ENCODE measurements at regions not wholly inside any gene's neighbourhood (a gene's known extent, or its start where the extent isn't known, plus 50 kb on each side); places are given as distances from the start of the nearest gene placed in this dataset.

DNA sequence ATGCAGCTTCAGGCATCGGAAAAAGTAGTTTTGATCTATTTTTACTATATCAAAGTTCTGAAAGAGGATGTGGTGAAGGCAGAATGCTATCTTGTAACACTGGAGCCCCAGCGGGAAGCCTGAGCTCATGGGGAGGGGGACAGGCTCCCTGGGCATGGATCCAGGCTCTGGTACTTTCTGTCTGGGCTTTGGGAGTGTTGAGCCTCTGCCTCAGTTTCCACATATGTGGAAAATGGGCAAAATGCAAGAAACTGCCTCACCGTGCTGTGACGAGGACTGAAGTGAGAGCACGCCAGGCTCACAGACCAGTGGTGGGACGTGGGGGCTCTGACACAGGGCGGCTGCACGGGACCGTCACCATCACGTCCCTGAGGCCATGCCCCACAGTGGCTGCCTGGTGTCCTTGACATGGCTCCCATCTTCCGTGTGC is 182.9 kb upstream of the SHH start:
- Histone ChIP-seq H3K9me3 (ENCODE audit: control insufficient read depth in 1 of 2, low read length in 2 of 2) (peaks cover 0 to 3% of the 10 kb centered on the region in 2 donors), H3K36me3 (ENCODE audit: control insufficient read depth in 1 of 2, insufficient read depth in 2 of 2, low read length in 2 of 2) (no peaks in the 10 kb centered on the region), H3K27me3 (ENCODE audit: low read depth, low read length) (no peaks in the 10 kb centered on the region), H3K4me3 (ENCODE audit: low read depth in 1 of 2, low read length in 2 of 2) (no peak overlapping the region), H3K27ac (ENCODE audit: low read length) (no peak overlapping the region), H3K4me1 (ENCODE audit: control insufficient read depth in 1 of 2, insufficient read depth in 2 of 2, low read length in 2 of 2) (no peaks in the 10 kb centered on the region)

DNA sequence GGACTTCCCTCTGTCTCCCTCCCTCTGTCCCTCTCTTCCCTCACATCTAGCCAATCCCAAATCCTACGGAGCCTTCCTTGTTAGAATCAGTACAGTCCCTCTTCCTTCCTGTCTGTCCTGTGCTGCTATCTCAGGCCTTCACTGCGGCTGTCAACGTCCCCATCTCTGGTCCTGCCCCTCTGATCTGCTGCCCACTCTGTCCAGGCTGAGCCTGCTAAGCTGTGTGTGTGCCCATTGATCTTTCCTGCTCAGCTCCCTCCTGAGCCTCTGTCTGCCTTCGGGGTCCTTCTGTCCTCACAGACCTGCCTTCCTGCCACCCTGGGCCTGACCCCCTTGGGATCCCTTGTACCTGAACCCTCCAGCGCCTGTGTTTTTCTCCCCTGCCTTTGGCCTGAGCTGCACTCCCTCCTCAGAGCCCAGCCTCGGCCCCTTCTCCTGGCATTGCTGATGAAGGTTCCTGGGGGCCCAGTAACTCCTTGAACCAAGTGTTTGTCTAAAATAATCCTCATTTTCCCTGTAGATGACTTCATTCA is 182.1 kb upstream of the SHH start:
- peaks cover 0 to 7% of the 10 kb centered on the region in 2 donors for H3K9me3 ChIP-seq (ENCODE audit: control insufficient read depth in 1 of 2, low read length in 2 of 2)
- H3K36me3 ChIP-seq (ENCODE audit: control insufficient read depth in 1 of 2, insufficient read depth in 2 of 2, low read length in 2 of 2) = no peaks in the 10 kb centered on the region
- no peak overlapping the region for H3K27ac ChIP-seq (ENCODE audit: low read length)
- no peaks in the 10 kb centered on the region for H3K4me1 ChIP-seq (ENCODE audit: control insufficient read depth in 1 of 2, insufficient read depth in 2 of 2, low read length in 2 of 2)
- no peaks in the 10 kb centered on the region for H3K27me3 ChIP-seq (ENCODE audit: low read depth, low read length)
- no peak overlapping the region for H3K4me3 ChIP-seq (ENCODE audit: low read depth in 1 of 2, low read length in 2 of 2)

DNA sequence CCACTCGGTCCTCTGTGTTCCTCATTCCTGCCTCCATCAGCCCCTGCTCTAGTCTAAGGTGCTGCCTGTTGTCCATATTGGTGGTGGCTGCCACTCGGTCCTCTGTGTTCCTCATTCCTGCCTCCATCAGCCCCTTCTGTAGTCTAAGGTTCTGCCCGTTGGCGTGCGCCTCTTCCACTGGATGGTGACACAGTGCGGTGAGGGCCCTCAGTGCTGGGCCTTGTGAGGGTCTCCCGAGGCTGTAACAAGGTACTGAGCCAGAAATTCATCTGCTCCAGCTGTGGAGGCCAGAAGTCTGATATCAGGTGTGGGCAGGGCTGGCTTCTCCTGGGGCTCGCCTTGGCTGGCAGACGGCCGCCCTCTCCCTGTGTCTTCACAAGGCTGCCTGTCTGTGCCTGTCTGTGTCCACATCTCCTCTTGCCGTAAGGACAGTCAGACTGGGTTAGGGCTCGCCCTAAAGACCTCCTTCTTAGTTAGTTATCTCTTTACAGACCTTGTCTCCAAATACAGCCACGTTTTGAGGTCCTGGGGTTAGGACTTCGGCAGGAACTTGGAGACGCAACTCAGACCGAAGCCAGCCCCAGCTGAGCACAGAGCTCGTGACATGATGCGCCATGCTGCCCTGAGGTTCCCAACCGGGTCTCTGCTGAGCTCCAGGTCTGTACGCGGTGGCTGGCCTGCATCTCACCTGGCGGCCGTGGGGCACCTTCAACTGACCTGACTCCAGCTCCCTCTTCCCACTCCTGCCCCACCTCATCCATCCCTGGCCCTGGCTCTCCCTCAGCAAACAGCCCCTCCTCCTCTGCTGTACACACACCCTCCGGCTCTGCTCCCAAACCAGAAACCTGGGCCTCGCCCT is 181.4 kb upstream of the SHH start:
- Histone ChIP-seq H3K4me1 (ENCODE audit: control insufficient read depth in 1 of 2, insufficient read depth in 2 of 2, low read length in 2 of 2) (no peaks in the 10 kb centered on the region), H3K4me3 (ENCODE audit: low read depth in 1 of 2, low read length in 2 of 2) (no peak overlapping the region), H3K9me3 (ENCODE audit: control insufficient read depth in 1 of 2, low read length in 2 of 2) (peaks cover 0 to 8% of the 10 kb centered on the region in 2 donors), H3K27ac (ENCODE audit: low read length) (no peak overlapping the region), H3K27me3 (ENCODE audit: low read depth, low read length) (no peaks in the 10 kb centered on the region), H3K36me3 (ENCODE audit: control insufficient read depth in 1 of 2, insufficient read depth in 2 of 2, low read length in 2 of 2) (no peaks in the 10 kb centered on the region)

DNA sequence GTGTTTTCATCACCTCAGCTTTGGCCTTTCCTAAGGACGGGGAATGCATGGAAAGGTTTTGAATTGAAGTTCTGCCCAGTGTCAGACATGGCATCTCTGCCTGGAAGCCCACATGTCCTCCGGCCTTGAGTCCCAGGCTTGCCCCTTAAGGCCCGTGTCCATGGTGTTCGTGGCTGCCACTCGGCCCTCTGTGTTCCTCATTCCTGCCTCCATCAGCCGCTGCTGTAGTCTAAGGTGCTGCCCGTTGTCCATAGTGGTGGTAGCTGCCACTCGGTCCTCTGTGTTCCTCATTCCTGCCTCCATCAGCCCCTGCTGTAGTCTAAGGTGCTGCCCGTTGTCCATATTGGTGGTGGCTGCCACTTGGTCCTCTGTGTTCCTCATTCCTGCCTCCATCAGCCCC is 180.7 kb upstream of the SHH start:
- Histone ChIP-seq H3K9me3 (ENCODE audit: control insufficient read depth in 1 of 2, low read length in 2 of 2) (peaks cover 0 to 8% of the 10 kb centered on the region in 2 donors), H3K4me1 (ENCODE audit: control insufficient read depth in 1 of 2, insufficient read depth in 2 of 2, low read length in 2 of 2) (no peaks in the 10 kb centered on the region), H3K27me3 (ENCODE audit: low read depth, low read length) (no peaks in the 10 kb centered on the region), H3K36me3 (ENCODE audit: control insufficient read depth in 1 of 2, insufficient read depth in 2 of 2, low read length in 2 of 2) (no peaks in the 10 kb centered on the region), H3K4me3 (ENCODE audit: low read depth in 1 of 2, low read length in 2 of 2) (no peak overlapping the region), H3K27ac (ENCODE audit: low read length) (no peak overlapping the region)

DNA sequence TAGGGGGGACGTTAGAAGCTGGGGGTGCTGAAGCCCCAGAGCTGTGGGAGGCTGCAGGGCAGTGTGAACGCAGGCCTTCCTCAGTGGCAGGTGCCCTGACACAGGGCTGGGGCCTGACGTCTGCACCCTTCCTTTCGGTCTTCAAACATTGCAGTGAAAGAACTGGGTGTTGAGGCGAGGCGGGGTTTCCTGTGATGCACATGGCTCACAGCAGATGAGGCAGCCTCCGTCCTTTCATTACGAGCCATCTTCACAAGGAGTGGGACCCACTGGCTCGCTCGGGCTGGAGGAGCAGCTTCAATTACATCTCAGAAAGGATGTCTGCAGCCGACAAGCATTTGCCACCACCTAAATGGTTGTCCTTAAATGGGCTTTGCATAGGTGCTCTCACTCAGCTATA is 180.3 kb upstream of the SHH start:
- no peak overlapping the region for H3K27ac ChIP-seq (ENCODE audit: low read length)
- H3K27me3 ChIP-seq (ENCODE audit: low read depth, low read length) = no peaks in the 10 kb centered on the region
- no peak overlapping the region for H3K4me3 ChIP-seq (ENCODE audit: low read depth in 1 of 2, low read length in 2 of 2)
- no peaks in the 10 kb centered on the region for H3K36me3 ChIP-seq (ENCODE audit: control insufficient read depth in 1 of 2, insufficient read depth in 2 of 2, low read length in 2 of 2)
- peaks cover 0 to 8% of the 10 kb centered on the region in 2 donors for H3K9me3 ChIP-seq (ENCODE audit: control insufficient read depth in 1 of 2, low read length in 2 of 2)
- no peaks in the 10 kb centered on the region for H3K4me1 ChIP-seq (ENCODE audit: control insufficient read depth in 1 of 2, insufficient read depth in 2 of 2, low read length in 2 of 2)

DNA sequence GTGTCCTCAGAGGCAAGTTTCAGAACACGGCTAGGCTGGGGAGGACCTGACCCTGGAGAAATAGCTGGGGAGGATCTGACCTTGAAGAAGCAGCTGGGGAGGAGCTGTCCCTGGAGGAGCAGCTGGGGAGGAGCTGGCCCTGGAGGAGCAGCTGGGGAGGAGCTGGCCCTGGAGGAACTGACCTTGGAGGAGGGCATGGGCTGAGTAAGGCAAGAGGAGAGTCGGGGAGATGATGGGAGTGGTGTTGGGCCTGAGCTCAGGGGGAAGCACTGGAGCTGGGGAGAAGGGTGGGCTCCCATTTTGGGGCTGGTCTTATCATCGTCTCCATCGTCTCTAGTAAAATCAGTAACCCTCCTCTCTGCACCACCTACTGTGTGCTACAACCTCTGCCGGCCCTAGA is 179.8 kb upstream of the SHH start:
- Histone ChIP-seq H3K27ac (ENCODE audit: low read length) (no peak overlapping the region), H3K27me3 (ENCODE audit: low read depth, low read length) (no peaks in the 10 kb centered on the region), H3K36me3 (ENCODE audit: control insufficient read depth in 1 of 2, insufficient read depth in 2 of 2, low read length in 2 of 2) (no peaks in the 10 kb centered on the region), H3K4me3 (ENCODE audit: low read depth in 1 of 2, low read length in 2 of 2) (no peak overlapping the region), H3K4me1 (ENCODE audit: control insufficient read depth in 1 of 2, insufficient read depth in 2 of 2, low read length in 2 of 2) (no peaks in the 10 kb centered on the region), H3K9me3 (ENCODE audit: control insufficient read depth in 1 of 2, low read length in 2 of 2) (peaks cover 0 to 8% of the 10 kb centered on the region in 2 donors)

DNA sequence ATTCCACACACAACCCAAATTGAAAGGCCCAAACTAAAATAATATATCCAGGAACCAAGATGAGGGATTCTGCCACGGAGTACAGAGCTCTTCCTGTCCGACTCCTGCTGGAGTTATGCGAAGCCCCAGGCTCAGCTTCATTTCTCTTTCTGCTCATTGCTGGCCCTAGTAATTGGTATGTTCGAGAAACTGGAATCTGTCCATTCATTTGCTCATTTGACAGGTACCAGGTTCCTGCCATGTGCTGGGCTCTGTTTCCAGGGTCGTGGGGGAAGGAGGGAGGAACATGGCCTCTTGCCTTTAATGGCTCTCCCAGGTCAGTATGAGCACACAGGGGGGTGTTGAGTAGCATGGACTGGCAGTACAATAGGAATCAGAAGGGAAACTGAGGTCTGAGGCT is 179.2 kb upstream of the SHH start:
- no peaks in the 10 kb centered on the region for H3K27me3 ChIP-seq (ENCODE audit: low read depth, low read length)
- H3K4me3 ChIP-seq (ENCODE audit: low read depth in 1 of 2, low read length in 2 of 2) = no peak overlapping the region
- no peaks in the 10 kb centered on the region for H3K36me3 ChIP-seq (ENCODE audit: control insufficient read depth in 1 of 2, insufficient read depth in 2 of 2, low read length in 2 of 2)
- H3K27ac ChIP-seq (ENCODE audit: low read length) = no peak overlapping the region
- no peaks in the 10 kb centered on the region for H3K4me1 ChIP-seq (ENCODE audit: control insufficient read depth in 1 of 2, insufficient read depth in 2 of 2, low read length in 2 of 2)
- peaks cover 0 to 8% of the 10 kb centered on the region in 2 donors for H3K9me3 ChIP-seq (ENCODE audit: control insufficient read depth in 1 of 2, low read length in 2 of 2)

DNA sequence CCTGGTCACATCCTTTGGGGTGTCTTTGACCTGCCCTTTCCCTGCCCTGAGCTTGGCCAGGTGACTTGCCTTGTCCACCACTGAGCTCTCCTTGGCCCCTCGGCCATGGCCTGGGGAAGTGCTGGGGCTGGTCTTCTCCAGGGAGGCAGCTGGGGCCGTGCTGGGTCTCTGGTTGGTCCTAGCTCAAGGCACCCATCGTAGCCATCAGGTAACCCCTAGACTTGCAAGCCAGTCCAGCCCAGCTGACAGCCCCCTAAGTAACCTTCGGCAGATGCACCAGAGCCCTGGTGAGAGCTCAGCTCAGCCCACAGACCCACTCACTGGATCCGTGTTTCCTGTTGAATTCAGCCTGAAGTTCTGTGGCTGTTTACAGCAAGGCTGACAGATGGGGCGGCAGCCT is 176.2 kb upstream of the SHH start:
- Histone ChIP-seq H3K36me3 (ENCODE audit: control insufficient read depth in 1 of 2, insufficient read depth in 2 of 2, low read length in 2 of 2) (no peaks in the 10 kb centered on the region), H3K9me3 (ENCODE audit: control insufficient read depth in 1 of 2, low read length in 2 of 2) (peaks cover 0 to 8% of the 10 kb centered on the region in 2 donors), H3K27ac (ENCODE audit: low read length) (no peak overlapping the region), H3K27me3 (ENCODE audit: low read depth, low read length) (no peaks in the 10 kb centered on the region), H3K4me1 (ENCODE audit: control insufficient read depth in 1 of 2, insufficient read depth in 2 of 2, low read length in 2 of 2) (no peaks in the 10 kb centered on the region), H3K4me3 (ENCODE audit: low read depth in 1 of 2, low read length in 2 of 2) (no peak overlapping the region)

DNA sequence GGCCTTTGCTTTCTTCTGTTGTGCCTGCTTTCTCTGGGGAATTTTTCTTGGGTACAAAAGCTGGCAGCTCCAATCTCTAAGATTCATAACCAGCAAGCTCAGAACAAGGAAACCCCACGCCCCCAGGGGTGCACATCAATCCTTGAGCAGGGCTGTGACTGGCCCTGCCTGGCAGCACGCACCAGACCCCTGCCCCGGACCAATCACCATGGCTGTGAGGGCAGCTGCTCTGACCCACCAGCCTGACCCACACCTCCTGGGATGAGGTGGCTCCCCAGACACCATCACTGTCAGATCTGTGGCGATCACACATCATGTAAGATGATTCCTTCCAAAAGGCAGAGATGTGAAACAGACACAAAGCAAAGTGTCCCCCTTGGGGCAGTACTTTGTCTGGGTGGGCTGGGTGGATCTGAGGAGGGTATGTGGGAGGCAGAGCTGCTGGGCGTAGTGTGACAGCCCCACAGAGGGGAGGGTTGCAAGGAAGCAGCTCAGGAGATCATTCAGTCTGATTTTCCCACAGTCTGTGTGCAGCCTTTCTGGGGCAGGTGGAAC is 175.5 kb upstream of the SHH start:
- Histone ChIP-seq H3K9me3 (ENCODE audit: control insufficient read depth in 1 of 2, low read length in 2 of 2) (peaks cover 0 to 8% of the 10 kb centered on the region in 2 donors), H3K36me3 (ENCODE audit: control insufficient read depth in 1 of 2, insufficient read depth in 2 of 2, low read length in 2 of 2) (no peaks in the 10 kb centered on the region), H3K27me3 (ENCODE audit: low read depth, low read length) (no peaks in the 10 kb centered on the region), H3K27ac (ENCODE audit: low read length) (no peak overlapping the region), H3K4me3 (ENCODE audit: low read depth in 1 of 2, low read length in 2 of 2) (no peak overlapping the region), H3K4me1 (ENCODE audit: control insufficient read depth in 1 of 2, insufficient read depth in 2 of 2, low read length in 2 of 2) (no peaks in the 10 kb centered on the region)

DNA sequence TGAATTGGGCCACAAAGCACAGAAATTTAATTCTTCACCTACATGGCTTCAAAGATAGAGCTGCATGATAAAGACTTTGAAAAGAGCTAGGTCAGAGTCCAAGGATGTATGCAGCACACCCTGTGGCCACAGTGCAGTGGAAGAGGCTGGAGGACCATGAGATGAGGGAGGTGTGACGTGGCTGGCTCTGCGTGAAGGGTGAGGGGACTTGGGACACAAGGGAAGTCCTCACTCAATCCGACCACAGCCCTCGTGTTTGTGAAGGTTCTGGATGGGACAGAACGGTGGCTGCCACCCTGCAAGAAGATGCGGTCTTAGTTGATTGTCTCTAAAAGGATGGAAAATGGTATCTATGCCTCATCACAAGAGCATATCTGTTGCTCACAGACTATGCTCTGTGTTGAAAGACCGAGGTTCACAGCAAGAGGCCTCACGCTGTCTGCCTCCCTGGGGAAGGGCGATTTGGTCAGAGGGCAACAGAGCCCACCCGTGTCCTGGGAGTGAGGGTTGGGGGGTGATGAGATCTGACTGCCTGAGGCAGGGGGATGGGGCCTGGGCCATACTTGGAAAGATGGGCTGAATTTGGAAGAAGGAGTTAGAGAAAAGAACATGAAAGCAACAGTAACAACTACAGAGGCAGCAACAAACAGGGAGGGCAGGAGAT is 174.4 kb upstream of the SHH start:
- Histone ChIP-seq H3K27me3 (ENCODE audit: low read depth, low read length) (no peaks in the 10 kb centered on the region), H3K36me3 (ENCODE audit: control insufficient read depth in 1 of 2, insufficient read depth in 2 of 2, low read length in 2 of 2) (no peaks in the 10 kb centered on the region), H3K4me3 (ENCODE audit: low read depth in 1 of 2, low read length in 2 of 2) (no peak overlapping the region), H3K27ac (ENCODE audit: low read length) (no peak overlapping the region), H3K9me3 (ENCODE audit: control insufficient read depth in 1 of 2, low read length in 2 of 2) (peaks cover 0 to 8% of the 10 kb centered on the region in 2 donors), H3K4me1 (ENCODE audit: control insufficient read depth in 1 of 2, insufficient read depth in 2 of 2, low read length in 2 of 2) (no peaks in the 10 kb centered on the region)

DNA sequence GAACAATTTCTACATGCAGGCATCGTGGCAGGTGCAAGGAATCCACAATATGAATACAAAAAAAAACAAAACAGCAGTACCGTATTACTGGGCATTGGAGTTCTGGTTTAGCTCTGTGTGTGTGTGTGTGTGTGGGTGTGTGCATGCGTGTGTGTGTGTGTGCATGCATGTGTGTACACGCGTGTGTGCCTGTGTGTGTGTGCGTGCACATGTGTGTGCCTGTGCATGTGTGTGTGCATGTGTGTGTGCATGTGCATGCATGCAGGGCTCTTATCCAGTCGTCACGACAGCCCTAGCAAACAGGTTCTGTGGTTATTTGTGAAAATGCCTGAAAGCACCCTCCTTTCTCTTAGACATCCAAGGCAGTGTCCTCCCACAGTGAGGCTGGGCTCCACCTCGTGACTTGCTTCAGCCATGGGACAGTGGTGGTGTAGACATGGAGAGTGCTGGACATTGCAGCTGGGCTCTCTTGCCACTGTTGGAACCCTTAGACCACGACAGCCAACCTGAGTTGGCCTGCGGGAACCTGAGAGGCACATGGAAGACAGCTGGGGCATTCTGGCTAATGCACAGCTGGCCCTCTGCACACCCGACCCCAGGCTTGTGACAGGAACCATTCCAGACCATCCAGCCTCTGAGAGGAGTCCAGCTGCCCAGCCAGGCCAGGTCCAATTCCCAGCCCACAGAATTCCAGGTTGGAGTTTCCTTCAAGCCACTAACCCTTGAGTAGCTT is 173.4 kb upstream of the SHH start:
- H3K27me3 ChIP-seq (ENCODE audit: low read depth, low read length) = no peaks in the 10 kb centered on the region
- H3K9me3 ChIP-seq (ENCODE audit: control insufficient read depth in 1 of 2, low read length in 2 of 2) = peaks cover 0 to 8% of the 10 kb centered on the region in 2 donors
- no peaks in the 10 kb centered on the region for H3K4me1 ChIP-seq (ENCODE audit: control insufficient read depth in 1 of 2, insufficient read depth in 2 of 2, low read length in 2 of 2)
- no peak overlapping the region for H3K4me3 ChIP-seq (ENCODE audit: low read depth in 1 of 2, low read length in 2 of 2)
- H3K36me3 ChIP-seq (ENCODE audit: control insufficient read depth in 1 of 2, insufficient read depth in 2 of 2, low read length in 2 of 2) = no peaks in the 10 kb centered on the region
- H3K27ac ChIP-seq (ENCODE audit: low read length) = no peak overlapping the region
